Muscle of leg (tissue), 3 donors: ENCODE measurements at regions not wholly inside any gene's neighbourhood (a gene's known extent, or its start where the extent isn't known, plus 50 kb on each side); places are given as distances from the start of the nearest gene placed in this dataset.
"Not testable (repeated sequence)": the region's sequence is repeated elsewhere in the genome, so short reads cannot be mapped to it uniquely, and the experiment has no call there.

ENCODE experiments used
- DNase-seq: peaks from one replicate; pipeline ENCODE4 v3.0.0; 2013
- H3K27ac ChIP-seq: one replicate; pipeline ENCODE4 v1.5.1; 2013; ENCODE audit warnings: mild to moderate bottlenecking, low read length, control low read depth
- H3K27me3 ChIP-seq: one replicate; pipeline ENCODE4 v1.6.1; 2013; ENCODE audit warnings: low read length; ENCODE audit not compliant: control insufficient read depth, insufficient read depth
- H3K36me3 ChIP-seq: one replicate; pipeline ENCODE4 v1.6.1; 2013; ENCODE audit warnings: low read length; ENCODE audit not compliant: control insufficient read depth, insufficient read depth
- H3K4me1 ChIP-seq: one replicate; pipeline ENCODE4 v1.6.1; 2013; ENCODE audit warnings: low read length; ENCODE audit not compliant: control insufficient read depth, insufficient read depth
- H3K4me3 ChIP-seq: one replicate; pipeline ENCODE4 v1.5.1; 2013; ENCODE audit warnings: low read length, control low read depth
- H3K9me3 ChIP-seq: replicated peaks from 2 replicates; pipeline ENCODE4 v1.6.1; 2013; ENCODE audit warnings: low read depth, low read length; ENCODE audit not compliant: control insufficient read depth
- WGBS: methylation state at CpG from one replicate; pipeline ENCODE4 v1.1.5; 2013; ENCODE audit warnings: missing lambda C conversion rate; ENCODE audit not compliant: insufficient coverage; 5-methylcytosine and 5-hydroxymethylcytosine counted together

GRCh38 chr6:150311149-150311944 lies 57.5 kb upstream of the IYD start:
- not testable (repeated sequence) for DNase-seq, H3K27me3 ChIP-seq, H3K4me1 ChIP-seq, H3K4me3 ChIP-seq, H3K36me3 ChIP-seq, H3K27ac ChIP-seq, H3K9me3 ChIP-seq
- WGBS, result 98% methylated on average over 6 of the region's 13 CpGs

GRCh38 chr6:150312395-150312794 lies 56.4 kb upstream of the IYD start:
- peaks cover 3% of the 10 kb centered on the region for H3K27me3 ChIP-seq
- peaks cover 8% of the 10 kb centered on the region for H3K4me1 ChIP-seq
- H3K36me3 ChIP-seq, result no peaks in the 10 kb centered on the region
- no peaks in the 10 kb centered on the region for H3K9me3 ChIP-seq
- H3K4me3 ChIP-seq, result no peak overlapping the region
- DNase-seq, result no peak
- 80% methylated on average over 1 of the region's 5 CpGs for WGBS
- H3K27ac ChIP-seq, result no peak overlapping the region

GRCh38 chr6:150312844-150313584 lies 55.8 kb upstream of the IYD start:
- no peak for DNase-seq
- H3K4me1 ChIP-seq, result peaks cover 11% of the 10 kb centered on the region
- 63% methylated on average over 3 of the region's 7 CpGs for WGBS
- H3K36me3 ChIP-seq, result no peaks in the 10 kb centered on the region
- no peaks in the 10 kb centered on the region for H3K27me3 ChIP-seq
- no peak overlapping the region for H3K27ac ChIP-seq
- no peak overlapping the region for H3K4me3 ChIP-seq
- no peaks in the 10 kb centered on the region for H3K9me3 ChIP-seq

- no peak for DNase-seq
- no CpG with 5 or more reads among the region's 2 CpGs for WGBS
Measured at GRCh38 chr6:150313781-150314180, 55.0 kb upstream of the IYD start.

GRCh38 chr6:150314230-150315188 lies 54.3 kb upstream of the IYD start:
- Histone ChIP-seq H3K4me3 (no peak overlapping the region), H3K27ac (no peak overlapping the region), H3K36me3 (no peaks in the 10 kb centered on the region), H3K4me1 (peaks cover 13% of the 10 kb centered on the region), H3K27me3 (no peaks in the 10 kb centered on the region), H3K9me3 (no peaks in the 10 kb centered on the region)
- peak; percentile 75 for DNase-seq
- WGBS, result 20% methylated on average over 5 of the region's 5 CpGs

More at GRCh38 chr6:150313781-150314180, 55.0 kb upstream of the IYD start:
- no peaks in the 10 kb centered on the region for H3K36me3 ChIP-seq
- no peaks in the 10 kb centered on the region for H3K27me3 ChIP-seq
- H3K27ac ChIP-seq, result no peak overlapping the region
- H3K4me1 ChIP-seq, result peaks cover 11% of the 10 kb centered on the region
- H3K4me3 ChIP-seq, result no peak overlapping the region
- H3K9me3 ChIP-seq, result no peaks in the 10 kb centered on the region

- WGBS, result 100% methylated on average over 1 of the region's 4 CpGs
- Histone ChIP-seq H3K36me3 (no peaks in the 10 kb centered on the region), H3K27me3 (no peaks in the 10 kb centered on the region), H3K4me1 (peaks cover 24% of the 10 kb centered on the region), H3K4me3 (no peak overlapping the region), H3K9me3 (no peaks in the 10 kb centered on the region), H3K27ac (no peak overlapping the region)
- no peak for DNase-seq
Measured at GRCh38 chr6:150315626-150316025, 53.2 kb upstream of the IYD start.

GRCh38 chr6:150316936-150317335 lies 51.9 kb upstream of the IYD start:
- H3K27ac ChIP-seq, result no peak overlapping the region
- no peak overlapping the region for H3K4me3 ChIP-seq
- H3K9me3 ChIP-seq, result no peaks in the 10 kb centered on the region
- no peaks in the 10 kb centered on the region for H3K27me3 ChIP-seq
- H3K36me3 ChIP-seq, result no peaks in the 10 kb centered on the region
- DNase-seq, result no peak
- WGBS, result 71% methylated on average over 4 of the region's 5 CpGs
- H3K4me1 ChIP-seq, result peaks cover 26% of the 10 kb centered on the region
